HCT116 (cell line): ENCODE measurements at regions not wholly inside any gene's neighbourhood (a gene's known extent, or its start where the extent isn't known, plus 50 kb on each side); places are given as distances from the start of the nearest gene placed in this dataset.

Experiments used
- EZH2 ChIP-seq: fragments of 200-600 bp; sonication (generic); IDR thresholded peaks from 2 replicates; pipeline ENCODE4 v1.6.1; 2017; ENCODE audit warnings: antibody characterized with exemption, mixed run types
- FOSL1 ChIP-seq: IDR thresholded peaks from 2 replicates; pipeline ENCODE4 v1.6.1; 2012; ENCODE audit warnings: low read depth
- POLR2A ChIP-seq: IDR thresholded peaks from 2 replicates; pipeline ENCODE4 v1.7.0; 2011; ENCODE audit warnings: borderline replicate concordance; ENCODE audit not compliant: insufficient read depth, insufficient read length; ENCODE audit errors: extremely low read depth
- TF ChIP-seq, protein P1 (sequence below), 3 experiments: fragments of 200-600 bp in 1 of 3; sonication (generic) in 1 of 3; IDR thresholded peaks in 2 of 3; conservative IDR thresholded peaks in 1 of 3; 2 replicates each; pipeline ENCODE4 v1.5.1; 2012 to 2017; ENCODE audit warnings: low read depth in 2 of 3, low read length in 2 of 3, antibody characterized with exemption in 1 of 3, borderline replicate concordance in 1 of 3, control low read depth in 1 of 3, mild to moderate bottlenecking in 1 of 3, mixed read lengths in 1 of 3, mixed run types in 1 of 3, moderate library complexity in 1 of 3; ENCODE audit not compliant: insufficient read depth in 1 of 3

DNA sequence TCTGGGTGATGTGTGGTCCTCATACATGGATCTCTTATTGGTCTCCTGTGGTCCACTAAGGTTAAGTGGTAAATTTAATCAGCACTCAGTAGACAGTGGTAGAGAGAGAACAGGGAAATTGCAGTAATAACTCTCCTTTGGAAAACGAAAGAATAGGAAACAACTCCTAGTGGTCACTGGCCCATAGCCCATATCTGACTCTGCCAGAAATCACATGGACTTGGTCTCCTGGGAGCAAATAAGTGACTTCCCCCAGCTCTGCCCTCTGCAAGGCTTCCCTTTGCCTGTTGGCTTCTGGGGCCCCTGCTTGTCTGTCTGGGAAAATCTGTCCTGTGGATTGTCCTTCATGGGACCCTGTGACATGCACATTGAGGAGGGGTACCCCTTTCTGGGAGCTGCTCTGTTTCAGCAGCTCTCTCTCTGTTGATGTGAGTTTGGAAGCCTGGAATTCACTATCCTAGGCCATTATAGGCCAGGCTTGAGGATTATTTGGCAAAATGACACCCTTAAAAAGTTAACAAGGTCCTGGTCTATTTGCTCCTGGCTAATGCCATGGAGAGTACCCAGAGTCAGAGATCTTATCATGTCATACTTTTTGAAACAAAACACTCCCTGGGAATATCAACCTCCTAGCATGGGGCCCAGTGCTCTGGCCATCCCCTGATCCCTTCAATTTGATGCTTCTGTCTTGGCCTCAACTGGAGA, 58.0 kb upstream of the HNF1B start:
- TF ChIP-seq, protein P1, sequence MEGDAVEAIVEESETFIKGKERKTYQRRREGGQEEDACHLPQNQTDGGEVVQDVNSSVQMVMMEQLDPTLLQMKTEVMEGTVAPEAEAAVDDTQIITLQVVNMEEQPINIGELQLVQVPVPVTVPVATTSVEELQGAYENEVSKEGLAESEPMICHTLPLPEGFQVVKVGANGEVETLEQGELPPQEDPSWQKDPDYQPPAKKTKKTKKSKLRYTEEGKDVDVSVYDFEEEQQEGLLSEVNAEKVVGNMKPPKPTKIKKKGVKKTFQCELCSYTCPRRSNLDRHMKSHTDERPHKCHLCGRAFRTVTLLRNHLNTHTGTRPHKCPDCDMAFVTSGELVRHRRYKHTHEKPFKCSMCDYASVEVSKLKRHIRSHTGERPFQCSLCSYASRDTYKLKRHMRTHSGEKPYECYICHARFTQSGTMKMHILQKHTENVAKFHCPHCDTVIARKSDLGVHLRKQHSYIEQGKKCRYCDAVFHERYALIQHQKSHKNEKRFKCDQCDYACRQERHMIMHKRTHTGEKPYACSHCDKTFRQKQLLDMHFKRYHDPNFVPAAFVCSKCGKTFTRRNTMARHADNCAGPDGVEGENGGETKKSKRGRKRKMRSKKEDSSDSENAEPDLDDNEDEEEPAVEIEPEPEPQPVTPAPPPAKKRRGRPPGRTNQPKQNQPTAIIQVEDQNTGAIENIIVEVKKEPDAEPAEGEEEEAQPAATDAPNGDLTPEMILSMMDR (IDR thresholded peaks at IDR 0.05 in 2 of 3, conservative IDR thresholded peaks at IDR 0.05 in 1 of 3; ENCODE audit: borderline replicate concordance in 1 of 3, insufficient read depth in 1 of 3, low read depth in 2 of 3, low read length in 2 of 3), result no peak
- TF ChIP-seq POLR2A, result no peak
- TF ChIP-seq EZH2, result no peak
- TF ChIP-seq FOSL1, result no peak
